Suprapubic skin (tissue), 4 donors: ENCODE measurements at regions not wholly inside any gene's neighbourhood (a gene's known extent, or its start where the extent isn't known, plus 50 kb on each side); places are given as distances from the start of the nearest gene placed in this dataset.

Source experiments
- CTCF ChIP-seq, 2 donors: fragments of 200-600 bp in 1 of 2; fragments of 450-650 bp in 1 of 2; sonication (generic) in 1 of 2; IDR thresholded peaks; one replicate each; pipeline ENCODE4 v1.5.1; 2016 to 2019; ENCODE audit warnings: antibody characterized with exemption in 2 of 2, mild to moderate bottlenecking in 1 of 2, moderate library complexity in 1 of 2
- EP300 ChIP-seq: sonication (generic); formaldehyde crosslinking; IDR thresholded peaks from one replicate; pipeline ENCODE4 v1.6.1; 2017; ENCODE audit warnings: antibody characterized with exemption
- POLR2A ChIP-seq, 2 donors: fragments of 450-650 bp; IDR thresholded peaks; one replicate each; pipeline ENCODE4 v1.6.1; 2017; ENCODE audit warnings: antibody characterized with exemption in 2 of 2, mild to moderate bottlenecking in 2 of 2, moderate library complexity in 2 of 2
- POLR2AphosphoS5 ChIP-seq, 3 donors: sonication (generic); formaldehyde crosslinking; IDR thresholded peaks; one replicate each; pipeline ENCODE4 v1.6.1; 2017; ENCODE audit warnings: antibody characterized with exemption in 3 of 3

GRCh38 chr1:218759795-218760194 is 413.9 kb upstream of the LYPLAL1 start:
- TF ChIP-seq CTCF (IDR thresholded peaks at IDR 0.05) (no peak), POLR2AphosphoS5 (IDR thresholded peaks at IDR 0.05) (no peak), EP300 (no peak), POLR2A (IDR thresholded peaks at IDR 0.05) (no peak)
